Endothelial cell (in vitro differentiated cells): ENCODE measurements at regions not wholly inside any gene's neighbourhood (a gene's known extent, or its start where the extent isn't known, plus 50 kb on each side); places are given as distances from the start of the nearest gene placed in this dataset.

ENCODE experiments used
- DNase-seq: peaks from one replicate; pipeline ENCODE4 v3.0.0; 2021; ENCODE audit warnings: low spot score
- H3K27ac Mint-ChIP-seq: one replicate; pipeline ENCODE4 v1.8.0; 2021; ENCODE audit warnings: mixed read lengths, inconsistent platforms; ENCODE audit not compliant: unreplicated experiment
- H3K27me3 Mint-ChIP-seq: one replicate; pipeline ENCODE4 v1.8.0; 2021; ENCODE audit warnings: mild to moderate bottlenecking, moderate library complexity, mixed read lengths, inconsistent platforms; ENCODE audit not compliant: unreplicated experiment
- H3K36me3 Mint-ChIP-seq: one replicate; pipeline ENCODE4 v1.8.0; 2021; ENCODE audit warnings: mild to moderate bottlenecking, low read depth, mixed read lengths, inconsistent platforms; ENCODE audit not compliant: unreplicated experiment
- H3K4me1 Mint-ChIP-seq: one replicate; pipeline ENCODE4 v1.8.0; 2021; ENCODE audit warnings: mild to moderate bottlenecking, mixed read lengths, inconsistent platforms; ENCODE audit not compliant: unreplicated experiment
- H3K4me3 Mint-ChIP-seq: one replicate; pipeline ENCODE4 v1.8.0; 2021; ENCODE audit warnings: mild to moderate bottlenecking, mixed read lengths, inconsistent platforms; ENCODE audit not compliant: unreplicated experiment
- H3K9me3 Mint-ChIP-seq: one replicate; pipeline ENCODE4 v1.8.0; 2021; ENCODE audit warnings: mixed read lengths, inconsistent platforms; ENCODE audit not compliant: unreplicated experiment
- CTCF ChIP-seq: fragments of 200-600 bp; sonication (generic); IDR thresholded peaks from one replicate; pipeline ENCODE4 v1.5.0; 2021; ENCODE audit warnings: antibody characterized with exemption; ENCODE audit not compliant: unreplicated experiment

GRCh38 chr12:73445658-73446324 lies 1091.8 kb upstream of the ATXN7L3B start:
- Mint-ChIP-seq H3K27ac (no peak overlapping the region), H3K4me1 (no peaks in the 10 kb centered on the region), H3K27me3 (no peaks in the 10 kb centered on the region), H3K9me3 (no peaks in the 10 kb centered on the region), H3K4me3 (no peak overlapping the region), H3K36me3 (no peaks in the 10 kb centered on the region)
- no peak for TF ChIP-seq CTCF
- DNase-seq: no peak

GRCh38 chr12:73452672-73453469 lies 1084.8 kb upstream of the ATXN7L3B start:
- no peak for TF ChIP-seq CTCF
- Mint-ChIP-seq H3K4me1 (no peaks in the 10 kb centered on the region), H3K9me3 (no peaks in the 10 kb centered on the region), H3K27me3 (no peaks in the 10 kb centered on the region), H3K27ac (no peak overlapping the region), H3K36me3 (no peaks in the 10 kb centered on the region), H3K4me3 (no peak overlapping the region)
- DNase-seq: no peak

GRCh38 chr12:73460212-73460611 lies 1077.4 kb upstream of the ATXN7L3B start:
- Mint-ChIP-seq H3K27ac (no peak overlapping the region), H3K36me3 (no peaks in the 10 kb centered on the region), H3K27me3 (no peaks in the 10 kb centered on the region), H3K9me3 (no peaks in the 10 kb centered on the region), H3K4me1 (no peaks in the 10 kb centered on the region), H3K4me3 (no peak overlapping the region)
- TF ChIP-seq CTCF: no peak
- DNase-seq: no peak

- Mint-ChIP-seq H3K9me3 (no peaks in the 10 kb centered on the region), H3K36me3 (no peaks in the 10 kb centered on the region), H3K27ac (no peak overlapping the region), H3K4me1 (no peaks in the 10 kb centered on the region), H3K27me3 (no peaks in the 10 kb centered on the region), H3K4me3 (no peak overlapping the region)
- TF ChIP-seq CTCF: no peak
- DNase-seq: no peak
Observed at GRCh38 chr12:73465106-73465505, 1072.5 kb upstream of the ATXN7L3B start.

GRCh38 chr12:73486256-73486655 lies 1051.4 kb upstream of the ATXN7L3B start:
- no peaks in the 10 kb centered on the region for H3K9me3 Mint-ChIP-seq
- peaks cover 3% of the 10 kb centered on the region for H3K27me3 Mint-ChIP-seq
- no peak overlapping the region for H3K27ac Mint-ChIP-seq
- H3K4me1 Mint-ChIP-seq: no peaks in the 10 kb centered on the region
- DNase-seq: no peak
- H3K4me3 Mint-ChIP-seq: no peak overlapping the region
- no peak for TF ChIP-seq CTCF
- no peaks in the 10 kb centered on the region for H3K36me3 Mint-ChIP-seq
